PC-9 (cell line): ENCODE measurements at regions not wholly inside any gene's neighbourhood (a gene's known extent, or its start where the extent isn't known, plus 50 kb on each side); places are given as distances from the start of the nearest gene placed in this dataset.

Experiments
- EZH2 ChIP-seq: fragments of 200-600 bp; sonication (generic); IDR thresholded peaks from 2 replicates; pipeline ENCODE4 v1.8.0; 2017; ENCODE audit warnings: antibody characterized with exemption, low read depth
- TF ChIP-seq, protein P1 (sequence below): fragments of 200-600 bp; sonication (generic); conservative IDR thresholded peaks from 2 replicates; pipeline ENCODE4 v1.6.1; 2017; ENCODE audit warnings: mixed run types, antibody characterized with exemption, mild to moderate bottlenecking, moderate library complexity

DNA sequence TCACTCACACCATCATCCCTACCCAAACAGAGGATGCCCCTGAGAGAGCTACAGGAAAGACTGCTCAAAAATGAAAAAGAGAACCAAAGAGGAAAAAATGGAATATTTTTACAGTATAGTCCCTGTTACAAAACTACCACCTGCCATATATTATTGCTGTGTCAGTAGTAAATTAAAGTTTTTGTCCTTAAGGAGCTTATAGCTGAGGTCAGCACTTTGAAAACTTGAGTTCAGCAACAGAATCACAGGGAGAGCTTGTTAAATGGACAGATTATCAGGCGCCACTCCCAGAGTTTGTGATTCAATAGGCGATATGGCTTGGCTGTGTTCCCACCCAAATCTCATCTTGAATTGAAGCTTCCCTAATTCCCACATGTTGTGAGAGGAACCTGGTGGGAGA is 71.9 kb upstream of the FAM9A start:
- TF ChIP-seq, protein P1, sequence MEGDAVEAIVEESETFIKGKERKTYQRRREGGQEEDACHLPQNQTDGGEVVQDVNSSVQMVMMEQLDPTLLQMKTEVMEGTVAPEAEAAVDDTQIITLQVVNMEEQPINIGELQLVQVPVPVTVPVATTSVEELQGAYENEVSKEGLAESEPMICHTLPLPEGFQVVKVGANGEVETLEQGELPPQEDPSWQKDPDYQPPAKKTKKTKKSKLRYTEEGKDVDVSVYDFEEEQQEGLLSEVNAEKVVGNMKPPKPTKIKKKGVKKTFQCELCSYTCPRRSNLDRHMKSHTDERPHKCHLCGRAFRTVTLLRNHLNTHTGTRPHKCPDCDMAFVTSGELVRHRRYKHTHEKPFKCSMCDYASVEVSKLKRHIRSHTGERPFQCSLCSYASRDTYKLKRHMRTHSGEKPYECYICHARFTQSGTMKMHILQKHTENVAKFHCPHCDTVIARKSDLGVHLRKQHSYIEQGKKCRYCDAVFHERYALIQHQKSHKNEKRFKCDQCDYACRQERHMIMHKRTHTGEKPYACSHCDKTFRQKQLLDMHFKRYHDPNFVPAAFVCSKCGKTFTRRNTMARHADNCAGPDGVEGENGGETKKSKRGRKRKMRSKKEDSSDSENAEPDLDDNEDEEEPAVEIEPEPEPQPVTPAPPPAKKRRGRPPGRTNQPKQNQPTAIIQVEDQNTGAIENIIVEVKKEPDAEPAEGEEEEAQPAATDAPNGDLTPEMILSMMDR = no peak
- no peak for TF ChIP-seq EZH2
